A549 (cell line): ENCODE measurements at regions not wholly inside any gene's neighbourhood (a gene's known extent, or its start where the extent isn't known, plus 50 kb on each side); places are given as distances from the start of the nearest gene placed in this dataset.
A peak's percentile ranks its signal among the peaks of the same experiment; 100 is the strongest.

Experiments
- ATAC-seq, 2 experiments: fragments of 200-7000 bp in 1 of 2; fragments of >200 bp in 1 of 2; cut with Nextera tagmentation in 1 of 2; cut with Tn5 transposase in 1 of 2; 3 replicates each; pipeline versions ENCODE4 v1.8.0 to v1.9.1; 2018 to 2020; ENCODE audit warnings: mild to moderate bottlenecking in 1 of 2, moderate library complexity in 1 of 2
- CTCF ChIA-PET: fragments of 300-600 bp; sonication (Branson Sonifier 250); formaldehyde crosslinking; extraction: SDS; loops from one replicate; lab custom pipeline; 2021; ENCODE audit warnings: antibody characterized with exemption, inconsistent platforms; lab: Yijun Ruan, JAX
- POLR2A ChIA-PET: fragments of 350-600 bp; formaldehyde crosslinking; extraction: SDS; loops from one replicate; lab custom pipeline; 2021; ENCODE audit warnings: antibody characterized with exemption, inconsistent platforms; lab: Yijun Ruan, JAX
- DNase-seq, 2 experiments: peaks; one replicate each; pipeline versions ENCODE4 v3.0.0 to v3.0.0-alpha.2; 2011 to 2016; ENCODE audit warnings: low read depth in 1 of 2, low spot score in 1 of 2
- FAIRE-seq: peaks from 2 replicates; lab custom pipeline; 2011; peaks lifted over from hg19 to GRCh38; lab: Jason Lieb, UNC
- H3K27ac ChIP-seq, 2 experiments: fragments of >200 bp; sonication (Bioruptor Twin); formaldehyde crosslinking; 3 replicates each; pipeline ENCODE4 v1.5.1; 2016 to 2017
- H3K4me1 ChIP-seq: fragments of >200 bp; sonication (Bioruptor Twin); formaldehyde crosslinking; 3 replicates; pipeline ENCODE4 v1.6.1; 2016
- H3K4me2 ChIP-seq: fragments of >200 bp; sonication (Bioruptor Twin); formaldehyde crosslinking; 3 replicates; pipeline ENCODE4 v1.6.1; 2016
- H3K4me3 ChIP-seq: fragments of >200 bp; sonication (Bioruptor Twin); formaldehyde crosslinking; 3 replicates; pipeline ENCODE4 v1.5.1; 2016
- H3K9me3 ChIP-seq: fragments of >200 bp; sonication (Bioruptor Twin); formaldehyde crosslinking; 3 replicates; pipeline ENCODE4 v1.6.1; 2016
- BHLHE40 ChIP-seq: IDR thresholded peaks from 2 replicates; pipeline ENCODE4 v1.6.1; 2012; ENCODE audit warnings: low read depth, low read length, inconsistent platforms
- CBX8 ChIP-seq: fragments of 200-600 bp; sonication (generic); IDR thresholded peaks from 2 replicates; pipeline ENCODE4 v1.6.1; 2016
- CEBPB ChIP-seq, 2 experiments: fragments of >200 bp in 1 of 2; sonication (Bioruptor Twin) in 1 of 2; formaldehyde crosslinking in 1 of 2; IDR thresholded peaks; 2 replicates each; pipeline ENCODE4 v1.6.1; 2012 to 2016
- CHD2 ChIP-seq: fragments of 150-350 bp; IDR thresholded peaks from 2 replicates; pipeline ENCODE4 v1.6.1; 2014; ENCODE audit warnings: low read length; ENCODE audit not compliant: partially characterized antibody
- E2F6 ChIP-seq: IDR thresholded peaks from 2 replicates; pipeline ENCODE4 v1.6.1; 2012; ENCODE audit warnings: low read depth, borderline replicate concordance
- EHF ChIP-seq: fragments of 250-450 bp; sonication (Bioruptor Pico); IDR thresholded peaks from 2 replicates; pipeline ENCODE4 v1.5.0; 2020; ENCODE audit warnings: mild to moderate bottlenecking
- FOSB ChIP-seq: fragments of 250-450 bp; sonication (Bioruptor Pico); IDR thresholded peaks from 2 replicates; pipeline ENCODE4 v1.5.0; 2020; ENCODE audit warnings: mild to moderate bottlenecking, moderate library complexity
- HMGXB4 ChIP-seq: fragments of 250-450 bp; sonication (Bioruptor Pico); IDR thresholded peaks from 2 replicates; pipeline ENCODE4 v1.5.0; 2021; ENCODE audit warnings: mild to moderate bottlenecking, moderate library complexity, borderline replicate concordance
- HOXB5 ChIP-seq: fragments of 250-450 bp; sonication (Bioruptor Pico); IDR thresholded peaks from 2 replicates; pipeline ENCODE4 v1.5.0; 2020; ENCODE audit warnings: mild to moderate bottlenecking, moderate library complexity
- KDM1A ChIP-seq: fragments of 200-600 bp; sonication (generic); IDR thresholded peaks from 2 replicates; pipeline ENCODE4 v1.6.1; 2016; ENCODE audit warnings: low read depth, mild to moderate bottlenecking
- KDM5A ChIP-seq: fragments of 200-600 bp; sonication (generic); IDR thresholded peaks from 2 replicates; pipeline ENCODE4 v1.6.1; 2016; ENCODE audit warnings: antibody characterized with exemption, mild to moderate bottlenecking
- MAFK ChIP-seq: fragments of 450-650 bp; IDR thresholded peaks from 2 replicates; pipeline ENCODE4 v1.6.1; 2014; ENCODE audit not compliant: partially characterized antibody
- MAX ChIP-seq: IDR thresholded peaks from 2 replicates; pipeline ENCODE4 v1.6.1; 2012
- NFE2L2 ChIP-seq: fragments of 150-350 bp; conservative IDR thresholded peaks from 2 replicates; pipeline ENCODE4 v1.6.1; 2014; ENCODE audit warnings: low read length
- PBX3 ChIP-seq: IDR thresholded peaks from 2 replicates; pipeline ENCODE4 v1.6.1; 2012
- PHF8 ChIP-seq: fragments of 200-600 bp; sonication (generic); IDR thresholded peaks from 2 replicates; pipeline ENCODE4 v1.6.1; 2016; ENCODE audit warnings: low read depth, mild to moderate bottlenecking, antibody characterized with exemption, moderate library complexity, borderline replicate concordance
- RFX5 ChIP-seq: fragments of 450-650 bp; IDR thresholded peaks from 2 replicates; pipeline ENCODE4 v1.7.1; 2014; ENCODE audit warnings: antibody characterized with exemption, mild to moderate bottlenecking, moderate library complexity
- RNF2 ChIP-seq: fragments of 200-600 bp; sonication (generic); IDR thresholded peaks from 2 replicates; pipeline ENCODE4 v1.6.1; 2016; ENCODE audit warnings: low read depth, mild to moderate bottlenecking, antibody characterized with exemption, moderate library complexity, borderline replicate concordance
- TFCP2L1 ChIP-seq: fragments of 250-450 bp; sonication (Bioruptor Pico); IDR thresholded peaks from 2 replicates; pipeline ENCODE4 v1.5.0; 2021; ENCODE audit warnings: mild to moderate bottlenecking
- TP53 ChIP-seq: fragments of 250-450 bp; sonication (Bioruptor Pico); IDR thresholded peaks from 2 replicates; pipeline ENCODE4 v1.5.0; 2021; ENCODE audit warnings: mild to moderate bottlenecking, moderate library complexity
- USF2 ChIP-seq: fragments of 450-650 bp; IDR thresholded peaks from 2 replicates; pipeline ENCODE4 v1.6.1; 2014; ENCODE audit warnings: antibody characterized with exemption
- ZNF302 ChIP-seq: fragments of 250-450 bp; sonication (Bioruptor Pico); IDR thresholded peaks from 2 replicates; pipeline ENCODE4 v1.9.0; 2021; ENCODE audit warnings: inconsistent platforms, mild to moderate bottlenecking, moderate library complexity
- WGBS: methylation state at CpG from one replicate; pipeline ENCODE4 v1.1.6; 2017; ENCODE audit errors: missing lambda C conversion rate; 5-methylcytosine and 5-hydroxymethylcytosine counted together

GRCh38 chr22:25393121-25393805 is 171.2 kb upstream of the GRK3 start:
- TF ChIP-seq HMGXB4 (no peak), RFX5 (no peak), MAX (no peak)
- Histone ChIP-seq H3K4me3 (no peak overlapping the region), H3K4me1 (peaks cover 26% of the 10 kb centered on the region), H3K9me3 (no peaks in the 10 kb centered on the region), H3K27ac (no peak overlapping the region), H3K4me2 (no peak overlapping the region)
- POLR2A ChIA-PET = no interaction called here
- CTCF ChIA-PET = interaction anchor here (1.2 to 1.3 kb wide), 2 partner anchors 17 to 32 kb away, joined by 3 read pairs; no protein-coding TSS in a partner anchor
- DNase-seq = no peak
- ATAC-seq = no peak
- WGBS = 97% methylated on average over 10 of the region's 15 CpGs
- no peak for FAIRE-seq

GRCh38 chr22:25395468-25395867 is 169.0 kb upstream of the GRK3 start:
- H3K4me2 ChIP-seq = no peak overlapping the region
- WGBS = 100% methylated on average over 1 of the region's 8 CpGs
- H3K4me3 ChIP-seq = no peak overlapping the region
- H3K9me3 ChIP-seq = no peaks in the 10 kb centered on the region
- no peak overlapping the region for H3K27ac ChIP-seq
- DNase-seq (no peak), FAIRE-seq (no peak), ATAC-seq (no peak)
- ChIA-PET POLR2A (no interaction called here), CTCF (interaction anchor here (1.5 kb wide), 1 partner anchor 53 kb away, joined by 3 read pairs; no protein-coding TSS in a partner anchor)
- H3K4me1 ChIP-seq = peaks cover 45% of the 10 kb centered on the region
- TF ChIP-seq CHD2 = no peak
- no peak for TF ChIP-seq NFE2L2

GRCh38 chr22:25395915-25396314 is 168.6 kb upstream of the GRK3 start:
- 67% methylated on average over 3 of the region's 3 CpGs for WGBS

GRCh38 chr22:25396615-25397200 is 167.8 kb upstream of the GRK3 start:
- no peak overlapping the region for H3K4me3 ChIP-seq
- WGBS = 77% methylated on average over 10 of the region's 10 CpGs
- H3K9me3 ChIP-seq = no peaks in the 10 kb centered on the region
- peaks cover 55% of the 10 kb centered on the region for H3K4me1 ChIP-seq
- DNase-seq = no peak
- no peak overlapping the region for H3K27ac ChIP-seq
- no peak for ATAC-seq
- ChIA-PET POLR2A (no interaction called here), CTCF (no interaction called here)
- FAIRE-seq = no peak
- H3K4me2 ChIP-seq = no peak overlapping the region
- TF ChIP-seq PBX3 (no peak), KDM5A (no peak), TP53 (no peak), TFCP2L1 (no peak), CBX8 (no peak), RNF2 (no peak), PHF8 (no peak), E2F6 (no peak), CEBPB (IDR thresholded peaks at IDR 0.05) (no peak), HOXB5 (CRISPR knock-in tag) (no peak), KDM1A (no peak), BHLHE40 (no peak), MAFK (no peak), NFE2L2 (no peak)

More at GRCh38 chr22:25395915-25396314, 168.6 kb upstream of the GRK3 start:
- TF ChIP-seq USF2 = no peak
- TF ChIP-seq ZNF302 (CRISPR knock-in tag) = no peak
- no peak for TF ChIP-seq FOSB (CRISPR knock-in tag)
- no peak for TF ChIP-seq PBX3
- TF ChIP-seq KDM5A = no peak
- TF ChIP-seq EHF = no peak
- H3K9me3 ChIP-seq = no peaks in the 10 kb centered on the region
- CTCF ChIA-PET = interaction anchor here (1.5 kb wide), 1 partner anchor 52 kb away, joined by 3 read pairs; no protein-coding TSS in a partner anchor
- peaks cover 48% of the 10 kb centered on the region for H3K4me1 ChIP-seq
- H3K27ac ChIP-seq = no peak overlapping the region
- no peak overlapping the region for H3K4me3 ChIP-seq
- POLR2A ChIA-PET = no interaction called here
- DNase-seq = no peak
- H3K4me2 ChIP-seq = peak overlapping the region; percentile 19; the same call in 1 of the 3 replicates
- no peak for ATAC-seq
- FAIRE-seq = no peak
